ENCODE measurements at regions not wholly inside any gene's neighbourhood (a gene's known extent, or its start where the extent isn't known, plus 50 kb on each side); places are given as distances from the start of the nearest gene placed in this dataset.

GRCh38 chr1:50262436-50262835 is 153.7 kb downstream of the ELAVL4 start:
- H3K36me3 ChIP-seq (ENCODE audit: control insufficient read depth in 2 of 2, insufficient read depth in 1 of 2, low read length in 2 of 2) = no peaks in the 10 kb centered on the region
- ChIA-PET POLR2A (no interaction called here), CTCF (interaction anchor here (1.1 kb wide), 1 partner anchor 86 kb away, joined by 3 read pairs; no protein-coding TSS in a partner anchor)
- no peaks in the 10 kb centered on the region for H3K9me3 ChIP-seq (ENCODE audit: control insufficient read depth, insufficient read depth, low read depth, low read length)
- H3K27ac ChIP-seq (ENCODE audit: extremely low read depth, low read depth, low read length) = no peak overlapping the region
- TF ChIP-seq ZBTB1 (tag by site-specific recombination; IDR thresholded peaks at IDR 0.05) (no peak), ZNF629 (tag by site-specific recombination; IDR thresholded peaks at IDR 0.05) (no peak), ZNF10 (tag by site-specific recombination; IDR thresholded peaks at IDR 0.05) (no peak), ZNF133 (tag by site-specific recombination; IDR thresholded peaks at IDR 0.05) (no peak), ZNF202 (tag by site-specific recombination; IDR thresholded peaks at IDR 0.05; ENCODE audit: borderline replicate concordance) (no peak), AEBP2 (tag by site-specific recombination; IDR thresholded peaks at IDR 0.05; ENCODE audit: borderline replicate concordance) (no peak), ZNF132 (tag by site-specific recombination; IDR thresholded peaks at IDR 0.05; ENCODE audit: borderline replicate concordance) (no peak), ZNF670 (tag by site-specific recombination; IDR thresholded peaks at IDR 0.05; ENCODE audit: low read depth) (no peak), ZNF248 (tag by site-specific recombination; IDR thresholded peaks at IDR 0.05) (no peak), ZNF26 (tag by site-specific recombination; IDR thresholded peaks at IDR 0.05) (no peak), ZNF280D (tag by site-specific recombination; IDR thresholded peaks at IDR 0.05) (no peak), ZNF580 (tag by site-specific recombination; IDR thresholded peaks at IDR 0.05) (no peak), ZSCAN16 (tag by site-specific recombination; IDR thresholded peaks at IDR 0.05) (no peak), ZNF146 (tag by site-specific recombination; IDR thresholded peaks at IDR 0.05) (no peak), ZNF747 (tag by site-specific recombination; IDR thresholded peaks at IDR 0.05) (no peak), KLF9 (tag by site-specific recombination; IDR thresholded peaks at IDR 0.05; ENCODE audit: low read depth) (no peak), ZNF426 (tag by site-specific recombination; IDR thresholded peaks at IDR 0.05) (no peak), ZNF391 (tag by site-specific recombination; IDR thresholded peaks at IDR 0.05; ENCODE audit: borderline replicate concordance, low read depth) (no peak)
- no peak overlapping the region for H3K4me3 ChIP-seq (ENCODE audit: low read depth, low read length)
- no peaks in the 10 kb centered on the region for H3K4me1 ChIP-seq (ENCODE audit: control insufficient read depth, insufficient read depth, low read length)

GRCh38 chr1:50261951-50262350 is 153.2 kb downstream of the ELAVL4 start:
- Histone ChIP-seq H3K36me3 (ENCODE audit: control insufficient read depth in 2 of 2, insufficient read depth in 1 of 2, low read length in 2 of 2) (no peaks in the 10 kb centered on the region), H3K9me3 (ENCODE audit: control insufficient read depth, insufficient read depth, low read depth, low read length) (no peaks in the 10 kb centered on the region), H3K4me1 (ENCODE audit: control insufficient read depth, insufficient read depth, low read length) (no peaks in the 10 kb centered on the region), H3K27ac (ENCODE audit: extremely low read depth, low read depth, low read length) (no peak overlapping the region), H3K4me3 (ENCODE audit: low read depth, low read length) (no peak overlapping the region)
- ChIA-PET POLR2A (no interaction called here), CTCF (no interaction called here)
- TF ChIP-seq ZFHX2 (tag by site-specific recombination; conservative IDR thresholded peaks at IDR 0.05) (no peak), ZNF48 (tag by site-specific recombination; IDR thresholded peaks at IDR 0.05) (no peak), ZNF398 (tag by site-specific recombination; IDR thresholded peaks at IDR 0.05) (no peak), ZNF302 (tag by site-specific recombination; IDR thresholded peaks at IDR 0.05; ENCODE audit: low read depth) (no peak), HOXD13 (CRISPR knock-in tag; IDR thresholded peaks at IDR 0.05; ENCODE audit: borderline replicate concordance) (no peak), ZBTB6 (tag by site-specific recombination; IDR thresholded peaks at IDR 0.05) (no peak), ZFP41 (tag by site-specific recombination; IDR thresholded peaks at IDR 0.05; ENCODE audit: borderline replicate concordance) (no peak), ZNF701 (tag by site-specific recombination; IDR thresholded peaks at IDR 0.05) (no peak), SP7 (tag by site-specific recombination; IDR thresholded peaks at IDR 0.05) (no peak), ZSCAN30 (tag by site-specific recombination; IDR thresholded peaks at IDR 0.05) (no peak), RBAK (tag by site-specific recombination; IDR thresholded peaks at IDR 0.05) (no peak)
